ENCODE measurements at regions not wholly inside any gene's neighbourhood (a gene's known extent, or its start where the extent isn't known, plus 50 kb on each side); places are given as distances from the start of the nearest gene placed in this dataset.

- no peaks in the 10 kb centered on the region for H3K27me3 ChIP-seq (ENCODE audit: control insufficient read depth in 1 of 2, insufficient read depth in 2 of 2, low read length in 2 of 2)
- peaks cover 15% of the 10 kb centered on the region; the same call in 1 of the 2 replicates for H3K9me3 ChIP-seq (ENCODE audit: low read length)
- BruUV-seq (replicated peaks): no TSS peak
- H4K20me1 ChIP-seq (ENCODE audit: insufficient read depth, low read length): no peaks in the 10 kb centered on the region
- DNase-seq (ENCODE audit: low spot score) (no peak), ATAC-seq (no peak), FAIRE-seq (no peak)
- H3K79me2 ChIP-seq (ENCODE audit: insufficient read depth, low read length): no peaks in the 10 kb centered on the region
- H3K9ac ChIP-seq (ENCODE audit: insufficient read depth, low read depth, low read length): no peak overlapping the region
- no peak overlapping the region for H2AFZ ChIP-seq (ENCODE audit: low read length)
- ChIA-PET CTCF (ENCODE audit: low intra/inter-chr PET ratio, low total read pairs) (no interaction called here), POLR2A (no interaction called here)
- no peaks in the 10 kb centered on the region for H3K36me3 ChIP-seq (replicated peaks in 1 of 2; ENCODE audit: control insufficient read depth in 1 of 2, insufficient read depth in 2 of 2, low read length in 2 of 2)
- H3K4me3 ChIP-seq (replicated peaks in 1 of 3; ENCODE audit: insufficient read depth in 1 of 3, low read depth in 2 of 3, low read length in 3 of 3): no peak overlapping the region
- TF ChIP-seq SP140L (CRISPR knock-in tag; IDR thresholded peaks at IDR 0.05; ENCODE audit: borderline replicate concordance) (no peak), ZSCAN29 (CRISPR knock-in tag; conservative IDR thresholded peaks at IDR 0.05) (no peak), ARNT2 (CRISPR knock-in tag; IDR thresholded peaks at IDR 0.05; ENCODE audit: low read depth) (no peak), TARDBP (CRISPR knock-in tag; IDR thresholded peaks at IDR 0.05) (no peak), HNRNPH1 (optimal IDR thresholded peaks at IDR 0.05; ENCODE audit: low read depth, low read length) (no peak), FOSL2 (CRISPR knock-in tag; IDR thresholded peaks at IDR 0.05) (no peak), ZFP1 (CRISPR knock-in tag; IDR thresholded peaks at IDR 0.05) (no peak), NFE2 (CRISPR knock-in tag; IDR thresholded peaks at IDR 0.05) (no peak), ARID3A (IDR thresholded peaks at IDR 0.05; ENCODE audit: low read depth, low read length) (no peak), CBX5 (CRISPR knock-in tag; IDR thresholded peaks at IDR 0.05; ENCODE audit: borderline replicate concordance) (no peak), HMGA1 (CRISPR knock-in tag; conservative IDR thresholded peaks at IDR 0.05) (no peak), ZNF431 (CRISPR knock-in tag; IDR thresholded peaks at IDR 0.05; ENCODE audit: borderline replicate concordance, low read depth) (no peak), NAIF1 (CRISPR knock-in tag; IDR thresholded peaks at IDR 0.05; ENCODE audit: borderline replicate concordance) (no peak), RBM39 (IDR thresholded peaks at IDR 0.05; ENCODE audit: low read depth, low read length, poor library complexity, severe bottlenecking) (no peak), CEBPB (IDR thresholded peaks at IDR 0.05; ENCODE audit: borderline replicate concordance, low read depth, low read length) (no peak), RFXANK (CRISPR knock-in tag; IDR thresholded peaks at IDR 0.05) (no peak), ZNF253 (CRISPR knock-in tag; IDR thresholded peaks at IDR 0.05; ENCODE audit: borderline replicate concordance) (no peak), DMTF1 (CRISPR knock-in tag; IDR thresholded peaks at IDR 0.05) (no peak), NFIC (IDR thresholded peaks at IDR 0.05; ENCODE audit: low read length) (no peak), DRAP1 (CRISPR knock-in tag; IDR thresholded peaks at IDR 0.05) (no peak)
- in situ Hi-C loops (cut with HindIII; ENCODE audit: extremely low pct_ligation_motif_present, low pct_unique_long_range_greater_than_20kb) (no loop called here), intact Hi-C loops (cut with micrococcal nuclease; ENCODE audit: unreplicated experiment) (no loop called here)
- H3K4me1 ChIP-seq (ENCODE audit: insufficient read depth, low read length): no peaks in the 10 kb centered on the region
- no peak overlapping the region for H3K27ac ChIP-seq (ENCODE audit: extremely low read length, insufficient read depth, low read length)
- 10% methylated on average over 2 of the region's 2 CpGs for WGBS (ENCODE audit: low lambda C conversion rate)
- no peak overlapping the region for H3K4me2 ChIP-seq (ENCODE audit: low read depth, low read length)
These were observed 1048.6 kb upstream of the KLHL29 start for GRCh38 chr2:22336414-22336813.

Measured in HepG2 (cell line).